ENCODE measurements at regions not wholly inside any gene's neighbourhood (a gene's known extent, or its start where the extent isn't known, plus 50 kb on each side); places are given as distances from the start of the nearest gene placed in this dataset.

- DNase-seq: no peak
Measured at GRCh38 chr16:85316321-85316919, 204.1 kb upstream of the CIBAR2 start.

- no peak for DNase-seq
Measured at GRCh38 chr16:85316944-85317343, 204.7 kb upstream of the CIBAR2 start.

- DNase-seq: no peak
Measured at GRCh38 chr16:85317704-85318103, 205.4 kb upstream of the CIBAR2 start.

- no peak for DNase-seq
Measured at GRCh38 chr16:85319208-85319983, 207.1 kb upstream of the CIBAR2 start.

- no peak for DNase-seq
Measured at GRCh38 chr16:85319984-85320440, 207.7 kb upstream of the CIBAR2 start.

- DNase-seq: no peak
Measured at GRCh38 chr16:85320677-85321385, 208.6 kb upstream of the CIBAR2 start.

- no peak for DNase-seq
Measured at GRCh38 chr16:85321509-85322271, 209.4 kb upstream of the CIBAR2 start.

GRCh38 chr16:85323230-85323960 is 211.1 kb upstream of the CIBAR2 start:
- DNase-seq: no peak

GRCh38 chr16:85323961-85324253 is 211.6 kb upstream of the CIBAR2 start:
- DNase-seq: no peak

- no peak for DNase-seq
Measured at GRCh38 chr16:85324488-85324887, 212.2 kb upstream of the CIBAR2 start.

GRCh38 chr16:85326113-85326793 is 214.0 kb upstream of the CIBAR2 start:
- DNase-seq: no peak

- no peak for DNase-seq
Measured at GRCh38 chr16:85326794-85327181, 214.5 kb upstream of the CIBAR2 start.

- DNase-seq: no peak
Measured at GRCh38 chr16:85327731-85328675, 215.7 kb upstream of the CIBAR2 start.

GRCh38 chr16:85328676-85329058 is 216.4 kb upstream of the CIBAR2 start:
- DNase-seq: no peak

- no peak for DNase-seq
Measured at GRCh38 chr16:85329059-85329812, 217.0 kb upstream of the CIBAR2 start.

GRCh38 chr16:85330006-85330693 is 217.9 kb upstream of the CIBAR2 start:
- no peak for DNase-seq

- no peak for DNase-seq
Measured at GRCh38 chr16:85330694-85331188, 218.5 kb upstream of the CIBAR2 start.

GRCh38 chr16:85331688-85332087 is 219.4 kb upstream of the CIBAR2 start:
- no peak for DNase-seq

- no peak for DNase-seq
Measured at GRCh38 chr16:85332175-85332574, 219.9 kb upstream of the CIBAR2 start.

Measured in activated CD4-positive, alpha-beta T cell treated with anti-CD3 and anti-CD28 coated beads, Interleukin-2, amount 50 U/mL, for 4 hours (primary cell).